Lower leg skin (tissue), 3 donors: ENCODE measurements at regions not wholly inside any gene's neighbourhood (a gene's known extent, or its start where the extent isn't known, plus 50 kb on each side); places are given as distances from the start of the nearest gene placed in this dataset.
"Not testable (repeated sequence)": the region's sequence is repeated elsewhere in the genome, so short reads cannot be mapped to it uniquely, and the experiment has no call there.

ENCODE experiments used
- DNase-seq, 2 donors: peaks; one replicate each; pipeline ENCODE4 v3.0.0-alpha.2; 2019; ENCODE audit warnings: low spot score in 2 of 2
- H3K4me3 ChIP-seq: fragments of 200-600 bp; sonication (generic); 2 replicates; pipeline ENCODE4 v1.5.1; 2017; ENCODE audit warnings: mild to moderate bottlenecking, low read depth; ENCODE audit not compliant: poor library complexity, severe bottlenecking
- WGBS, 2 donors: methylation state at CpG; one replicate each; pipeline ENCODE4 v1.1.5; 2018; 5-methylcytosine and 5-hydroxymethylcytosine counted together
- intact Hi-C: fragments of 100-400 bp; cut with DNase I; formaldehyde crosslinking; loops from one replicate; pipeline ENCODE4 v1.15.0; 2023; ENCODE audit warnings: low total_unique reads

- 56 to 60% methylated on average over 1 of the region's 1 CpG for WGBS, 2 donors
- DNase-seq, H3K4me3 ChIP-seq, intact Hi-C loops: not testable (repeated sequence)
Measured at GRCh38 chr21:9361615-9362014, 1159.8 kb upstream of the TPTE start.

DNA sequence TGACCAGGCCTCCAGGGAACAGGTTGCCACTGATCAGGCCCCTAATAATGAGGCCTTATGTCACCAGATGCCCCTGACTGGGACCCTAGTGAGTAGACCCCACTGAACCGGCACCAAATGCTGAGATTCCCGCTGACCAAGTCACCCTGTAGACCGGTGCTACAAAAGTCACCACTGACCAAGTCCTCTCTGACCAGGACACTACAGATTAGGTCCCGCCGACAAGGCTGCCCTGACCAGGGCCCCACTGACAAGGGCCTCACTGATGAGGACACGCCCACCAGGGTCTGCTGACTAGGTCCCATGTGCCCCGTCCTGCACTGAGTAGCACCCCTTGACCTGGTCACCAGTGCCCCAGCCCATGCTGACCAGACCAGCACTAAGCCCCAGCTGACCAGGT, 1159.1 kb upstream of the TPTE start:
- intact Hi-C loops, H3K4me3 ChIP-seq: not testable (repeated sequence)
- DNase-seq: peak in 1 of 2 donors; percentile 87
- 67 to 86% methylated on average over 7 of the region's 7 CpGs for WGBS, 2 donors

DNA sequence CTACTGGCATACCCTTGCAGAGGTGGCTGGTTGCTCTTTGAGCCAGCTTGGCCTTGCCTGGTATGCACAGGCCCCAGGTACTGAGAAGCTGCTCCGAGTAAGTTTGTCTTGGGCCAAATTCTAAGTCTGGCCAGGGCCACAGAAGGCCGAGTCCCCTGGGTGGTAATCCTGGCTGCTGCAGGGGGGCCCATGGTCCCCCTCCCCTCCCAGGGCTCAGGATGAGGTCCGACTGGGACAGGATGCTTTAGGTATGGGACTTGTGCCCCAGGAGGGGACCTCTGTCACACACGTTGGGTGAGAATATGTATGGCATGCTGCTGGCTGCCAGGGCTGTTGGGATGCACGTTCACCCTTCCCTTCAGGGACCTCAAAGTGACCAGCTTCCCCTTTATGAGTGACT, 1155.6 kb upstream of the TPTE start:
- 47 to 63% methylated on average over 3 to 4 of the region's 5 CpGs for WGBS, 2 donors
- H3K4me3 ChIP-seq, intact Hi-C loops: not testable (repeated sequence)
- DNase-seq: peak in 1 of 2 donors; percentile 76

GRCh38 chr21:9366578-9366977, 1154.8 kb upstream of the TPTE start:
- H3K4me3 ChIP-seq, intact Hi-C loops, DNase-seq: not testable (repeated sequence)
- WGBS, 2 donors: 38 to 70% methylated on average over 1 to 2 of the region's 3 CpGs
